ENCODE measurements at regions not wholly inside any gene's neighbourhood (a gene's known extent, or its start where the extent isn't known, plus 50 kb on each side); places are given as distances from the start of the nearest gene placed in this dataset.

DNA sequence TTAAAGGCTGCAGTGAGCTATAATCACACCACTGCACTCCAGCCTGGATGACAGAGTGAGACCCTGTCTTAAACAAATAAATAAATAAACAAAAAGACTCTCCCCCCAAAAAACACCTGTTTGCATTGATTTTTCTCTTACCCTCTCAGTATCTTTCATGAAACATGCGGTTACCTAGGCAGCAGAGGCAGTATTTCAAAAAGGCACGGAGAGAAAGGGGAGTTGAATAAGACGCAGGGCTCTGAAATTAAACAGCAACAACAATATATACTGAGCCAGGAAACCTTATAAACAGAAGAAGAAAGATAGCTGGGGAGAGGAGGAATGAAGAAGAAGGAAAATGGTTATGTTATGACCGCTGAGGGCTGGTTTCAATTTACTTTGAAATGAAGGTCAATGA is 277.6 kb downstream of the BTG1 start:
- Histone ChIP-seq H3K4me3 (ENCODE audit: low read depth, low read length) (no peak overlapping the region), H3K36me3 (ENCODE audit: control insufficient read depth, insufficient read depth, low read length) (no peaks in the 10 kb centered on the region), H3K27me3 (ENCODE audit: control insufficient read depth, insufficient read depth, low read length) (no peaks in the 10 kb centered on the region)
- FAIRE-seq (no peak), DNase-seq (ENCODE audit: low read depth) (no peak)
- TF ChIP-seq, protein P1, sequence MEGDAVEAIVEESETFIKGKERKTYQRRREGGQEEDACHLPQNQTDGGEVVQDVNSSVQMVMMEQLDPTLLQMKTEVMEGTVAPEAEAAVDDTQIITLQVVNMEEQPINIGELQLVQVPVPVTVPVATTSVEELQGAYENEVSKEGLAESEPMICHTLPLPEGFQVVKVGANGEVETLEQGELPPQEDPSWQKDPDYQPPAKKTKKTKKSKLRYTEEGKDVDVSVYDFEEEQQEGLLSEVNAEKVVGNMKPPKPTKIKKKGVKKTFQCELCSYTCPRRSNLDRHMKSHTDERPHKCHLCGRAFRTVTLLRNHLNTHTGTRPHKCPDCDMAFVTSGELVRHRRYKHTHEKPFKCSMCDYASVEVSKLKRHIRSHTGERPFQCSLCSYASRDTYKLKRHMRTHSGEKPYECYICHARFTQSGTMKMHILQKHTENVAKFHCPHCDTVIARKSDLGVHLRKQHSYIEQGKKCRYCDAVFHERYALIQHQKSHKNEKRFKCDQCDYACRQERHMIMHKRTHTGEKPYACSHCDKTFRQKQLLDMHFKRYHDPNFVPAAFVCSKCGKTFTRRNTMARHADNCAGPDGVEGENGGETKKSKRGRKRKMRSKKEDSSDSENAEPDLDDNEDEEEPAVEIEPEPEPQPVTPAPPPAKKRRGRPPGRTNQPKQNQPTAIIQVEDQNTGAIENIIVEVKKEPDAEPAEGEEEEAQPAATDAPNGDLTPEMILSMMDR (IDR thresholded peaks at IDR 0.05; ENCODE audit: insufficient read depth, low read length, severe bottlenecking): no peak

DNA sequence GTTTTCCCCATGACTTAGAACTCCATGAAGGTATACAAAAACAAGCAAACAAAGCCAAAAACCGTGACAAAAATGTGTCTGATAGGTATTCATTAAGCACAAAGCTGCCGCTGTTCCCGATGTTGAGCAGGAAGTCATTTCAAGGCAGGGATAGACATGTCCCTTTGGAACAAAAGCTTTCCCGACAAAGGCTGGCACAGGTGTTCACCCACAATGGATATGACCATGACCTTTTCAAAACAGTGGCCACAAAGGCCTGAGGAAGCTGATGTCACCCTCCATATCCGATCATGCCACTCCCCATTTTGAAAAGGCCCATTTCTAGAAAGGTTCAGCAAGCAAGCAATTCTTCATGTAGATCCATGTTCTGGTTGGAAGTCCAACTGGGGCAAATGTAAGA is 279.1 kb downstream of the BTG1 start:
- DNase-seq (ENCODE audit: low read depth): no peak
- no peaks in the 10 kb centered on the region for H3K36me3 ChIP-seq (ENCODE audit: control insufficient read depth, insufficient read depth, low read length)
- TF ChIP-seq, protein P1 (IDR thresholded peaks at IDR 0.05; ENCODE audit: insufficient read depth, low read length, severe bottlenecking): no peak
- peak; percentile 83 for FAIRE-seq
- no peak overlapping the region for H3K4me3 ChIP-seq (ENCODE audit: low read depth, low read length)
- H3K27me3 ChIP-seq (ENCODE audit: control insufficient read depth, insufficient read depth, low read length): no peaks in the 10 kb centered on the region

DNA sequence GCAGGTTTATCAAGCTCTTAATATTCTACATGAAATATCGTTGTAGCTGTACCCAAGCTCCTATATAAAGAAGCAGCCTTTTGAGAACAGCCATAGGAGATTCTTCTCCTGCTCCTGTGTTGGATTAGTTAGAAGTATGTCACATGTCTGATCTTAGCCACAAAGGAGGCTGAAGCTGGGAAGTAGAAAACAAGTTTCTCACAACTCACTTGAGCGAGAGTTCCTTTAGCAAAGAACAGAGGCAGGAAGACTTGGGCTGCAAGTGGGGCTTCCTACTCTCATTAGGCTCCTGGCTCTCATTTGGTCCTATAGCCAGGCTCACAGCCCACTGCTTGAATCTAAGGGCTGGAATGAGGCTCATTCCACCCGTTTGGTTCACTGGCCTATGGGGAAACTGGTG is 281.9 kb downstream of the BTG1 start:
- Histone ChIP-seq H3K4me3 (ENCODE audit: low read depth, low read length) (no peak overlapping the region), H3K27me3 (ENCODE audit: control insufficient read depth, insufficient read depth, low read length) (no peaks in the 10 kb centered on the region), H3K36me3 (ENCODE audit: control insufficient read depth, insufficient read depth, low read length) (no peaks in the 10 kb centered on the region)
- TF ChIP-seq, protein P1 (IDR thresholded peaks at IDR 0.05; ENCODE audit: insufficient read depth, low read length, severe bottlenecking): no peak
- DNase-seq (ENCODE audit: low read depth) (no peak), FAIRE-seq (no peak)

GRCh38 chr12:91861554-91861953 is 284.1 kb downstream of the BTG1 start:
- no peak for FAIRE-seq
- Histone ChIP-seq H3K4me3 (ENCODE audit: low read depth, low read length) (no peak overlapping the region), H3K36me3 (ENCODE audit: control insufficient read depth, insufficient read depth, low read length) (no peaks in the 10 kb centered on the region), H3K27me3 (ENCODE audit: control insufficient read depth, insufficient read depth, low read length) (no peaks in the 10 kb centered on the region)
- no peak for DNase-seq (ENCODE audit: low read depth)
- TF ChIP-seq, protein P1 (IDR thresholded peaks at IDR 0.05; ENCODE audit: insufficient read depth, low read length, severe bottlenecking): no peak

DNA sequence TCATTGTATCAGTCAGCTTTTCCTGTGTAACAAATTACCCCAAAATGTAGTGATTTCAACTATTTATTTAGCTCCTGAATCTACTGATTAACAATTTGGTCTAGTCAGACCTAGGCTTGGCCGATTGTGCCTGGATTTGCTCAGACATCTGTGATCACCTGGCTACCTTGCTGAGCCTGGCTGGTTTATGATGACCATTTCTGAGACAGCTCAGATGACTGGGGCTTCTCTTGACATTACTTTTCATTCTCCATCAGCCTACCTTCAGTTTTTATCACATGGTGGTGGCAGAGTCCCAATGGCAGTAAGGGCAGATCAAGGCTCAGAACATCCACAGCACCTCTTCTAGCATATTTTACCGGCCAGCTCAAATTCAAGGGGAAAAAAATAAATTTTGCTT is 286.3 kb downstream of the BTG1 start:
- TF ChIP-seq, protein P1 (IDR thresholded peaks at IDR 0.05; ENCODE audit: insufficient read depth, low read length, severe bottlenecking): no peak
- DNase-seq (ENCODE audit: low read depth) (no peak), FAIRE-seq (no peak)
- Histone ChIP-seq H3K4me3 (ENCODE audit: low read depth, low read length) (no peak overlapping the region), H3K36me3 (ENCODE audit: control insufficient read depth, insufficient read depth, low read length) (no peaks in the 10 kb centered on the region), H3K27me3 (ENCODE audit: control insufficient read depth, insufficient read depth, low read length) (no peaks in the 10 kb centered on the region)

GRCh38 chr12:91857813-91858542 is 287.7 kb downstream of the BTG1 start:
- no peak overlapping the region for H3K4me3 ChIP-seq (ENCODE audit: low read depth, low read length)
- H3K36me3 ChIP-seq (ENCODE audit: control insufficient read depth, insufficient read depth, low read length): no peaks in the 10 kb centered on the region
- no peak for DNase-seq (ENCODE audit: low read depth)
- TF ChIP-seq, protein P1 (IDR thresholded peaks at IDR 0.05; ENCODE audit: insufficient read depth, low read length, severe bottlenecking): no peak
- FAIRE-seq: no peak
- H3K27me3 ChIP-seq (ENCODE audit: control insufficient read depth, insufficient read depth, low read length): no peaks in the 10 kb centered on the region

Measured in bronchial epithelial cell (primary cell).